B cell (primary cell): ENCODE measurements at regions not wholly inside any gene's neighbourhood (a gene's known extent, or its start where the extent isn't known, plus 50 kb on each side); places are given as distances from the start of the nearest gene placed in this dataset.

Source experiments
- ATAC-seq: fragments of 200-7000 bp; cut with Tn5 transposase; one replicate; pipeline ENCODE4 v1.10.0; 2021; ENCODE audit warnings: low read depth, mild to moderate bottlenecking, moderate number of reproducible peaks, moderate library complexity
- CTCF ChIA-PET: fragments of 350-600 bp; sonication (Branson Sonifier 250); formaldehyde crosslinking; loops from one replicate; lab custom pipeline; 2021; ENCODE audit warnings: antibody characterized with exemption, inconsistent platforms; lab: Charles Lee
- POLR2A ChIA-PET: fragments of 350-600 bp; sonication (Branson Sonifier 250); formaldehyde crosslinking; loops from one replicate; lab custom pipeline; 2021; ENCODE audit warnings: antibody characterized with exemption; lab: Charles Lee
- DNase-seq: peaks from one replicate; pipeline ENCODE4 v3.0.0; 2013
- H2AFZ ChIP-seq: 2 replicates; pipeline ENCODE4 v1.6.1; 2012; ENCODE audit warnings: mild to moderate bottlenecking, low read depth, low read length; ENCODE audit not compliant: insufficient read depth, poor library complexity, severe bottlenecking
- H3K27ac ChIP-seq, 2 donors: 1 replicate in 1 of 2; 2 replicates in 1 of 2; pipeline ENCODE4 v1.5.1; 2012 to 2013; ENCODE audit warnings: low read length in 2 of 2, mild to moderate bottlenecking in 2 of 2, moderate library complexity in 1 of 2
- H3K27me3 ChIP-seq, 4 experiments: fragments of 200-600 bp in 1 of 4; sonication (generic) in 1 of 4; replicated peaks in 1 of 4; 1 replicate in 2 of 4; 2 replicates in 2 of 4; pipeline versions ENCODE4 v1.6.1 to v1.7.0; 2013 to 2016; ENCODE audit warnings: low read length in 3 of 4, mild to moderate bottlenecking in 2 of 4, mixed read lengths in 1 of 4, moderate library complexity in 1 of 4; ENCODE audit not compliant: insufficient read depth in 4 of 4, control insufficient read depth in 3 of 4; ENCODE audit errors: control extremely low read depth in 1 of 4
- H3K36me3 ChIP-seq, 2 experiments: replicated peaks in 1 of 2; 1 replicate in 1 of 2; 2 replicates in 1 of 2; pipeline versions ENCODE4 v1.6.1 to v1.7.1; 2013; ENCODE audit warnings: low read length in 1 of 2; ENCODE audit not compliant: insufficient read depth in 2 of 2, control insufficient read depth in 1 of 2; ENCODE audit errors: control extremely low read depth in 1 of 2, extremely low read depth in 1 of 2
- H3K4me1 ChIP-seq, 2 donors: fragments of 200-600 bp in 1 of 2; sonication (generic) in 1 of 2; 1 replicate in 1 of 2; 2 replicates in 1 of 2; pipeline versions ENCODE4 v1.5.1 to v1.6.1; 2013 to 2017; ENCODE audit warnings: low read length in 2 of 2; ENCODE audit not compliant: control insufficient read depth in 2 of 2, insufficient read depth in 2 of 2
- H3K4me2 ChIP-seq: replicated peaks from 2 replicates; pipeline ENCODE3; 2012; ENCODE audit warnings: mild to moderate bottlenecking, low read depth, low read length; ENCODE audit not compliant: poor library complexity, severe bottlenecking
- H3K4me3 ChIP-seq, 5 experiments: fragments of 200-600 bp in 1 of 5; sonication (generic) in 1 of 5; 1 replicate in 3 of 5; 2 replicates in 2 of 5; pipeline versions ENCODE4 v1.5.1 to v1.7.0; 2011 to 2016; ENCODE audit warnings: low read length in 4 of 5, mild to moderate bottlenecking in 4 of 5, low read depth in 2 of 5, control low read depth in 1 of 5, moderate library complexity in 1 of 5; ENCODE audit not compliant: insufficient read depth in 1 of 5; ENCODE audit errors: control extremely low read depth in 1 of 5, extremely low read depth in 1 of 5
- H3K79me2 ChIP-seq: fragments of 200-600 bp; sonication (generic); one replicate; pipeline ENCODE4 v1.6.0; 2016; ENCODE audit warnings: low read length; ENCODE audit not compliant: control insufficient read depth, insufficient read depth
- H3K9ac ChIP-seq: fragments of 200-600 bp; sonication (generic); 2 replicates; pipeline ENCODE4 v1.6.1; 2017; ENCODE audit warnings: mild to moderate bottlenecking, low read length, moderate library complexity
- H3K9me3 ChIP-seq, 3 donors: one replicate each; pipeline versions ENCODE4 v1.6.1 to v1.7.1; 2013; ENCODE audit warnings: low read length in 2 of 3; ENCODE audit not compliant: control insufficient read depth in 2 of 3, insufficient read depth in 1 of 3; ENCODE audit errors: control extremely low read depth in 1 of 3
- H4K20me1 ChIP-seq: 2 replicates; pipeline ENCODE4 v1.6.0; 2012; ENCODE audit warnings: mild to moderate bottlenecking, low read length; ENCODE audit not compliant: insufficient read depth, control insufficient read depth, poor library complexity, severe bottlenecking
- H3K27ac Mint-ChIP-seq: one replicate; pipeline ENCODE4 v1.8.0; 2021; ENCODE audit warnings: mixed read lengths
- H3K27me3 Mint-ChIP-seq: one replicate; pipeline ENCODE4 v1.8.0; 2021; ENCODE audit warnings: mixed read lengths
- H3K4me1 Mint-ChIP-seq: one replicate; pipeline ENCODE4 v1.8.0; 2021; ENCODE audit warnings: mixed read lengths
- H3K4me3 Mint-ChIP-seq: one replicate; pipeline ENCODE4 v1.8.0; 2021; ENCODE audit warnings: mixed read lengths
- H3K9me3 Mint-ChIP-seq: one replicate; pipeline ENCODE4 v1.8.0; 2022; ENCODE audit warnings: mixed read lengths; ENCODE audit not compliant: insufficient read depth
- CTCF ChIP-seq: fragments of 200-600 bp; IDR thresholded peaks from one replicate; pipeline ENCODE4 v1.8.0; 2022; ENCODE audit warnings: antibody characterized with exemption, mild to moderate bottlenecking
- EZH2 ChIP-seq: IDR thresholded peaks from 2 replicates; pipeline ENCODE4 v1.6.1; 2012; ENCODE audit warnings: borderline replicate concordance, low read depth, mild to moderate bottlenecking, moderate library complexity, low read length; ENCODE audit not compliant: insufficient read depth, poor library complexity, severe bottlenecking
- WGBS: methylation state at CpG from one replicate; pipeline ENCODE4 v1.1.5; 2013; ENCODE audit warnings: missing lambda C conversion rate; ENCODE audit not compliant: insufficient coverage; 5-methylcytosine and 5-hydroxymethylcytosine counted together
- intact Hi-C: fragments of 100-400 bp; cut with micrococcal nuclease; formaldehyde crosslinking; loops from one replicate; pipeline ENCODE4 v1.10.0; 2022

- ChIA-PET POLR2A (no interaction called here), CTCF (interaction anchor here (0.6 kb wide), 1 partner anchor 115 kb away, joined by 7 read pairs; no protein-coding TSS in a partner anchor)
- H3K9ac ChIP-seq = no peak overlapping the region
- DNase-seq (no peak), ATAC-seq (no peak)
- Mint-ChIP-seq H3K4me3 (no peak overlapping the region), H3K27me3 (peaks cover 2% of the 10 kb centered on the region), H3K4me1 (no peaks in the 10 kb centered on the region), H3K27ac (no peak overlapping the region), H3K9me3 (no peaks in the 10 kb centered on the region)
- peaks cover 0 to 20% (median 2%) of the 10 kb centered on the region in 3 donors for H3K9me3 ChIP-seq
- no peak overlapping the region for H3K4me2 ChIP-seq
- 74% methylated on average over 3 of the region's 3 CpGs for WGBS
- TF ChIP-seq CTCF (no peak), EZH2 (no peak)
- no peak overlapping the region for H3K4me3 ChIP-seq
- H3K4me1 ChIP-seq = no peaks in the 10 kb centered on the region
- no peaks in the 10 kb centered on the region for H3K79me2 ChIP-seq
- H3K36me3 ChIP-seq = no peaks in the 10 kb centered on the region
- H3K27ac ChIP-seq = no peak overlapping the region
- intact Hi-C loops = no loop called here
- peaks cover 0 to 8% (median 0%) of the 10 kb centered on the region in 4 experiments for H3K27me3 ChIP-seq
- no peak overlapping the region for H2AFZ ChIP-seq
- H4K20me1 ChIP-seq = no peaks in the 10 kb centered on the region
These were observed 292.7 kb upstream of the NREP start for GRCh38 chr5:112049738-112050137.

GRCh38 chr5:112036206-112036605, 279.2 kb upstream of the NREP start:
- intact Hi-C loops = no loop called here
- Histone ChIP-seq H4K20me1 (no peaks in the 10 kb centered on the region), H3K27ac (no peak overlapping the region), H3K27me3 (no peaks in the 10 kb centered on the region), H3K79me2 (no peaks in the 10 kb centered on the region), H3K36me3 (no peaks in the 10 kb centered on the region), H3K4me1 (no peaks in the 10 kb centered on the region), H2AFZ (no peak overlapping the region), H3K4me2 (no peak overlapping the region), H3K9ac (no peak overlapping the region), H3K4me3 (no peak overlapping the region), H3K9me3 (no peaks in the 10 kb centered on the region)
- no peak overlapping the region for H3K27ac Mint-ChIP-seq
- ATAC-seq (no peak), DNase-seq (no peak)
- peaks cover 3% of the 10 kb centered on the region for H3K9me3 Mint-ChIP-seq
- WGBS = 86% methylated on average over 1 of the region's 5 CpGs
- H3K27me3 Mint-ChIP-seq = peaks cover 4% of the 10 kb centered on the region
- no peaks in the 10 kb centered on the region for H3K4me1 Mint-ChIP-seq
- H3K4me3 Mint-ChIP-seq = no peak overlapping the region
- CTCF ChIA-PET = no interaction called here
- TF ChIP-seq CTCF = no peak
- TF ChIP-seq EZH2 = no peak
- POLR2A ChIA-PET = no interaction called here
